ENCODE measurements at regions not wholly inside any gene's neighbourhood (a gene's known extent, or its start where the extent isn't known, plus 50 kb on each side); places are given as distances from the start of the nearest gene placed in this dataset.
"Not testable (repeated sequence)": the region's sequence is repeated elsewhere in the genome, so short reads cannot be mapped to it uniquely, and the experiment has no call there.

DNA sequence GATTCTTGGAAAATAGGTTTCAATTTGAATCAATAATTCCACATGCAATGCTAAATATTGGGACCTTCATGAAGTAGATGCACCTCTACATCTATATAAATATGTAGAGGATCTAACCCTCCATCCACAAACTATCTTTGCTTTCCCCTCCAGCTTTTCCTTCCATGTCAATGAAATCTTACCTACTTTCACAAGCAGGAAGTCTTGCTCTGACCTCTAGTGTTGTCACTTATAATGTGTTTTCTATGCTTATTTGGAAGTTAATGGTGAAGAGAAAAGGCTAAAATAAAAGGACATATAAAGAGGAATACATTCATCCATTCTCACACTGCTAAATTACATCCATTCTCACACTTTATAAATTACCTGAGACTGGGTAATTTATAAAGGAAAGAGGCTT lies 472.7 kb upstream of the DIAPH2 start:
- no peak for DNase-seq (ENCODE audit: low spot score)

DNA sequence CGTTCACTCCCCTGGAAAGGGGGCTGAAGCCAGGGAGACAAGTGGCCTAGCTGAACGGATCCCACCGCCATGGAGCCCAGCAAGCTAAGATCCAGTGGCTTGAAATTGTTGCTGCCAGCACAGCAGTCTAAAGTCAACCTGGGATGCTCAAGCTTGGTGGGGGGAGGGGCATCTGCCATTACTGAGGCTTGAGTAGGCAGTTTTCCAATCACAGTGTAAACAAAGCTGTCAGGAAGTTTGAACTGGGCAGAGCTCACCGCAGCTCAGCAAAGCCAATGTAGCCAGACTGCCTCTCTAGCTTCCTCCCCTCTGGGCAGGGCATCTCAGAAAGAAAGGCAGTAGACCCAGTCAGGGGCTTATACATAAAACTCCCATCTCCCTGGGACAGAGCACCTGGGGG lies 470.0 kb upstream of the DIAPH2 start:
- not testable (repeated sequence) for DNase-seq (ENCODE audit: low spot score)

DNA sequence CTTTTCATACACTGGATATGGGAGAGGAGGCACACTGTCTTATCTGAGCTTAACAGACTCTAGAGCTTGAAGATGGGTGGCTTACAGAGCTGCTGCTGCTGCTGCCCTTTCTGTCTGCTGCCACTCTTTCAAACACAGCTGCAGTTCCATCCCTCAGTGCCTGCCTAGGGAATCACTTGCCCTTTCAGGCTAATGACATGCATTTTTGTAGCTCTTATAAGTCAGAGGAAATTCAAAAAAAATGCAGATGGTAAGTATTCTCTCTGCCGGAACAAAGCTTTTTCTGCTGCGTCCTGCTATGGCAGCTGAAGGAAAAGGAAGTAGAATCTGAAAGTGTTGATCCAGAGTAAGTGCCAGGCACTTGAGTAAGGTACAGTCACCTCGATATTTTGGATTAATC lies 460.4 kb upstream of the DIAPH2 start:
- no peak for DNase-seq (ENCODE audit: low spot score)

DNA sequence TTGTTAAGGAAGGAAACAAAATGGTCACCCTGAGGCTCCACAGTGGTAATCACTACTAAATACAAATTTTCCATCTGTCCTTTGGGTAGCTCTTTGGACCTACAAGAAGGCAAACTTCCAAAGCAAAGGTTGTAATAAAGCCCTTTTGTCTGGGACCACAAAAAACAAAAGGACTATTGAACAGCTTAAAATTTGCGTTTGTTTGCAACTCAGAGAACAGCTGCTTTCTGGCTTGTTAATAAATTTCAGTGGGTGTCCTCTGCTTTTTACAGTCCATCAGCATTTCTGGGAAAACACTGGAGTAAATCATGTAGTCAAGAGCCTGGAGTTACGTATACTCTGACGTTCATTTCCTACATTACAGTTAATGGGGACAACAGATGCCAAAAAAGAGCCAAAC lies 439.7 kb upstream of the DIAPH2 start:
- DNase-seq (ENCODE audit: low spot score), result no peak

DNA sequence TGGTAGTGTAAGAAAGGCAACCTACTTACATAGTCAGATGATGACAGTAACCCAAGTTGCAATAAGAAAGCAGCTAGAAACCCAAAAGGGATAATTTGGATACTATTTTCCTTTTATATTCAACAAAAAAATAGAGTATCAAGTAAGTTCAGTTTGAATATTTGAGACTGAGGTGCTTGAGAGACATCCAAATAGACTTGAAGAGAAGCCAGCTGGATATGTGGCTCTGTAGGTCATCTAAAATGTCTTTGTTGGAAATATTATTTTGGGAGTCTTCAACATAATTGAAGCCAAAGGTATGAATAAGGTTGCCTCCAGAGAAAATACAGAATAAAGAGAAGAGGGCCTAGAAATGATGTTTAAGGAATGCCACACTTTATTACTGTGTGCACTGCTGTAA lies 438.2 kb upstream of the DIAPH2 start:
- DNase-seq (ENCODE audit: low spot score), result no peak
